MM.1S (cell line): ENCODE measurements at regions not wholly inside any gene's neighbourhood (a gene's known extent, or its start where the extent isn't known, plus 50 kb on each side); places are given as distances from the start of the nearest gene placed in this dataset.

Source experiments
- DNase-seq: peaks from one replicate; pipeline ENCODE4 v3.0.0-alpha.2; 2015
- H2AFZ ChIP-seq: fragments of 300-600 bp; sonication (generic); 2 replicates; pipeline ENCODE4 v1.6.0; 2016; ENCODE audit warnings: antibody characterized with exemption, low read length
- H3F3A ChIP-seq: fragments of 300-600 bp; sonication (generic); 2 replicates; pipeline ENCODE4 v1.6.1; 2016; ENCODE audit warnings: mild to moderate bottlenecking, antibody characterized with exemption, low read length, moderate library complexity, mixed read lengths; ENCODE audit not compliant: insufficient read depth
- H3K27ac ChIP-seq: fragments of 300-600 bp; sonication (generic); 2 replicates; pipeline ENCODE4 v1.5.1; 2016; ENCODE audit warnings: mild to moderate bottlenecking, low read length
- H3K27me3 ChIP-seq: fragments of 300-600 bp; sonication (generic); replicated peaks from 2 replicates; pipeline ENCODE4 v1.6.0; 2016; ENCODE audit warnings: low read length; ENCODE audit not compliant: insufficient read depth
- H3K36me3 ChIP-seq: fragments of 300-600 bp; sonication (generic); replicated peaks from 2 replicates; pipeline ENCODE4 v1.6.1; 2016; ENCODE audit warnings: mild to moderate bottlenecking, low read length, mixed read lengths; ENCODE audit not compliant: insufficient read depth
- H3K4me1 ChIP-seq: fragments of 300-600 bp; sonication (generic); 2 replicates; pipeline ENCODE4 v1.6.1; 2016; ENCODE audit warnings: low read length, mixed read lengths
- H3K4me2 ChIP-seq: fragments of 300-600 bp; sonication (generic); 2 replicates; pipeline ENCODE4 v1.6.0; 2016; ENCODE audit warnings: low read depth, low read length
- H3K4me3 ChIP-seq: fragments of 300-600 bp; sonication (generic); 2 replicates; pipeline ENCODE4 v1.5.1; 2016; ENCODE audit warnings: low read length, mixed read lengths
- H3K79me2 ChIP-seq: fragments of 300-600 bp; sonication (generic); 2 replicates; pipeline ENCODE4 v1.6.1; 2016; ENCODE audit warnings: mixed run types, low read length, mixed read lengths
- H3K9ac ChIP-seq: fragments of 300-600 bp; sonication (generic); 2 replicates; pipeline ENCODE4 v1.6.1; 2016; ENCODE audit warnings: low read length, mixed read lengths
- H3K9me2 ChIP-seq: fragments of 300-600 bp; sonication (generic); replicated peaks from 2 replicates; pipeline ENCODE4 v1.6.1; 2016; ENCODE audit warnings: mild to moderate bottlenecking, low read length, mixed read lengths; ENCODE audit not compliant: insufficient read depth
- H3K9me3 ChIP-seq: fragments of 300-600 bp; sonication (generic); replicated peaks from 2 replicates; pipeline ENCODE4 v1.6.1; 2016; ENCODE audit warnings: mild to moderate bottlenecking, low read length, mixed read lengths; ENCODE audit not compliant: insufficient read depth
- H4K20me1 ChIP-seq: fragments of 300-600 bp; sonication (generic); 2 replicates; pipeline ENCODE4 v1.6.1; 2016; ENCODE audit warnings: mild to moderate bottlenecking, low read length, moderate library complexity, mixed read lengths; ENCODE audit not compliant: insufficient read depth
- EZH2 ChIP-seq: fragments of 300-600 bp; sonication (generic); optimal IDR thresholded peaks from 2 replicates; pipeline ENCODE3; 2017; ENCODE audit warnings: low read depth, mild to moderate bottlenecking, antibody characterized with exemption, low read length, mixed read lengths
- EZH2phosphoT487 ChIP-seq: fragments of 300-600 bp; sonication (generic); IDR thresholded peaks from 2 replicates; pipeline ENCODE4 v1.6.1; 2018; ENCODE audit warnings: antibody characterized with exemption, low read length
- TF ChIP-seq, protein P1 (sequence below): fragments of 300-600 bp; sonication (generic); IDR thresholded peaks from 2 replicates; pipeline ENCODE4 v1.5.1; 2016; ENCODE audit warnings: antibody characterized with exemption, low read length, mixed read lengths

- Histone ChIP-seq H2AFZ (no peak overlapping the region), H3K9me2 (no peaks in the 10 kb centered on the region)
- DNase-seq: peak; percentile 44
Measured at GRCh38 chr7:96484091-96484490, 162.2 kb upstream of the SLC25A13 start.

DNA sequence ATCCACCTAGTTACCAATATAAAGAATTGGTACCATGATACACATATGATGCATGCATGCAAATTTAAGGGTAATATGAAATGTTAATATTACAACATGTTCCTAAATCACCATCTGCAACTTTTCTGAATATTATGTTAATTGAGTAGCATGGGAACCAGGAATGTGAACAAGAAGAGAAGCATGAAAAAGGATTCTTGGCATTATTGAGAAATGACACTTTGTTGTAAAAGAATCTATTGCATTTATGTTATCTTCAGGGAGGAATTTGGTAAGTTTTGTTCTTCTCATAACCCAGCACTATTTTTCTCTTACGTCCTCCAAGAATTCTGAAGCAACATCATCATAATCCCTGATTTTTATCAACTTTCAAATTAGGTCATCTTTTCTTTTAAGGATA lies 159.9 kb upstream of the SLC25A13 start:
- Histone ChIP-seq H2AFZ (no peak overlapping the region), H3K4me2 (no peak overlapping the region), H3K4me1 (peaks cover 8% of the 10 kb centered on the region), H4K20me1 (no peaks in the 10 kb centered on the region), H3K9me2 (no peaks in the 10 kb centered on the region), H3K36me3 (no peaks in the 10 kb centered on the region), H3K9me3 (no peaks in the 10 kb centered on the region), H3K4me3 (no peak overlapping the region), H3K9ac (no peak overlapping the region), H3F3A (no peaks in the 10 kb centered on the region), H3K79me2 (no peaks in the 10 kb centered on the region), H3K27me3 (no peaks in the 10 kb centered on the region), H3K27ac (no peak overlapping the region)
- no peak for DNase-seq
- TF ChIP-seq, protein P1, sequence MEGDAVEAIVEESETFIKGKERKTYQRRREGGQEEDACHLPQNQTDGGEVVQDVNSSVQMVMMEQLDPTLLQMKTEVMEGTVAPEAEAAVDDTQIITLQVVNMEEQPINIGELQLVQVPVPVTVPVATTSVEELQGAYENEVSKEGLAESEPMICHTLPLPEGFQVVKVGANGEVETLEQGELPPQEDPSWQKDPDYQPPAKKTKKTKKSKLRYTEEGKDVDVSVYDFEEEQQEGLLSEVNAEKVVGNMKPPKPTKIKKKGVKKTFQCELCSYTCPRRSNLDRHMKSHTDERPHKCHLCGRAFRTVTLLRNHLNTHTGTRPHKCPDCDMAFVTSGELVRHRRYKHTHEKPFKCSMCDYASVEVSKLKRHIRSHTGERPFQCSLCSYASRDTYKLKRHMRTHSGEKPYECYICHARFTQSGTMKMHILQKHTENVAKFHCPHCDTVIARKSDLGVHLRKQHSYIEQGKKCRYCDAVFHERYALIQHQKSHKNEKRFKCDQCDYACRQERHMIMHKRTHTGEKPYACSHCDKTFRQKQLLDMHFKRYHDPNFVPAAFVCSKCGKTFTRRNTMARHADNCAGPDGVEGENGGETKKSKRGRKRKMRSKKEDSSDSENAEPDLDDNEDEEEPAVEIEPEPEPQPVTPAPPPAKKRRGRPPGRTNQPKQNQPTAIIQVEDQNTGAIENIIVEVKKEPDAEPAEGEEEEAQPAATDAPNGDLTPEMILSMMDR: no peak
- TF ChIP-seq EZH2phosphoT487 (no peak), EZH2 (no peak)

More at GRCh38 chr7:96484091-96484490, 162.2 kb upstream of the SLC25A13 start:
- Histone ChIP-seq H3K27me3 (no peaks in the 10 kb centered on the region), H3K36me3 (no peaks in the 10 kb centered on the region), H3K27ac (no peak overlapping the region), H3K9ac (no peak overlapping the region), H3K4me2 (no peak overlapping the region), H3F3A (no peaks in the 10 kb centered on the region), H3K4me1 (peaks cover 8% of the 10 kb centered on the region), H4K20me1 (no peaks in the 10 kb centered on the region), H3K9me3 (no peaks in the 10 kb centered on the region), H3K4me3 (no peak overlapping the region), H3K79me2 (no peaks in the 10 kb centered on the region)
- TF ChIP-seq EZH2phosphoT487: no peak
- TF ChIP-seq, protein P1: no peak
- TF ChIP-seq EZH2: no peak

GRCh38 chr7:96479015-96479645 lies 157.2 kb upstream of the SLC25A13 start:
- peaks cover 8% of the 10 kb centered on the region for H3K4me1 ChIP-seq
- no peak overlapping the region for H3K9ac ChIP-seq
- DNase-seq: no peak
- H3K27me3 ChIP-seq: no peaks in the 10 kb centered on the region
- no peak for TF ChIP-seq EZH2
- TF ChIP-seq, protein P1: no peak
- TF ChIP-seq EZH2phosphoT487: no peak
- no peaks in the 10 kb centered on the region for H3K9me3 ChIP-seq
- H3K9me2 ChIP-seq: no peaks in the 10 kb centered on the region
- H4K20me1 ChIP-seq: no peaks in the 10 kb centered on the region
- peak overlapping the region; percentile 42 for H2AFZ ChIP-seq
- no peak overlapping the region for H3K4me2 ChIP-seq
- no peak overlapping the region for H3K4me3 ChIP-seq
- H3K27ac ChIP-seq: no peak overlapping the region
- H3K36me3 ChIP-seq: no peaks in the 10 kb centered on the region
- H3K79me2 ChIP-seq: no peaks in the 10 kb centered on the region
- no peaks in the 10 kb centered on the region for H3F3A ChIP-seq
